Activated CD8-positive, alpha-beta memory T cell treated with anti-CD3 and anti-CD28 coated beads for 1 hour (primary cell): ENCODE measurements at regions not wholly inside any gene's neighbourhood (a gene's known extent, or its start where the extent isn't known, plus 50 kb on each side); places are given as distances from the start of the nearest gene placed in this dataset.

Source experiments
- DNase-seq, 2 donors: peaks; one replicate each; pipeline ENCODE4 v3.0.0-alpha.2; 2020; ENCODE audit warnings: low read depth in 1 of 2; ENCODE audit errors: extremely low read depth in 1 of 2

DNA sequence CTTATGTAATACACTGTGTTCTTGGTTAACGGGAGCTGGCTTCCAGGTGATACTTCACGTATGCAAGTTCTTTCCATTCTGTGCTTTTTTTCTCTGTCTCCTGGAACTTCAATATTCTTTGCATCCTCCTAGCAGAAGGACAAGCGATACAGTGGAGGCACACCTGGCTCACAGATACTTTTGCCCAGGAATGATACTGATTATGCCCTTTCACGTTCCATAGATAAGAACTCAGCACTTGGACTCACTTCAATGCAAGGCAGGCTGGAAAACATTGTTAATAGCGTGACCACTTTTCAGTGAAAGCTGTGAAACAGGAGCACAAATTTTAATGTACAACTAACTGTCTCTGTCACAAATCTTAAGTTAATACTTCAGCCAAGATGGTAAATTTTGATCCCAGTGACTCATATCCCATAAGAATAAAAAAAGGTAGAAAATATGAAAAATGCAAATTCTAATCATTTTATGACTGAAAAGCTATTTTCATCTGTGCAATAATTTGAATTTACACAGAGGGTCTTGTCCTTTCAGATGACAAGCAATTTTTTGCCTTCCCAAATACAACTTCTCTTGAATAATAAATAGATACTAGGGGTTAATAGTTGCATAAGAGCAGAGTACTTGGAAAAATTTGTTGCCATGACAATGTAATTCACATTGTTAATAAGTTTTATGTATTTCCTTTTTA, 919.0 kb downstream of the GALC start:
- DNase-seq, result no peak

DNA sequence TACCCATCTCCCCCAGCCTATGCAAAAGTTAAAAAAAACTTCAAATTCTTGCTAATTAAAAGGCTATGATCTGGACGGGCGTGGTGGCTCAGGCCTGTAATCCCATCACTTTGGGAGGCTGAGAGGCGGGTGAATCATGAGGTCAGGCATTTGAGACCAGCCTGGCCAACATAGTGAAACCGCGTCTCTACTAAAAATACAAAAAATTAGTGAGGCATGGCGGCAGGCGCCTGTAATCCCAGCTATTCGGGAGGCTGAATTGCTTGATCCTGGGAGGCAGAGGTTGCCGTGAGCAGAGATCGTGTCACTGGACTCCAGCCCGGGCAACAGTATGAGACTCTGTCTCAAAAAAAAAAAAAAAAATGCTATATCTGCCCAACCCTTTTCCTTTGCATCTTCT, 925.4 kb downstream of the GALC start:
- no peak for DNase-seq

DNA sequence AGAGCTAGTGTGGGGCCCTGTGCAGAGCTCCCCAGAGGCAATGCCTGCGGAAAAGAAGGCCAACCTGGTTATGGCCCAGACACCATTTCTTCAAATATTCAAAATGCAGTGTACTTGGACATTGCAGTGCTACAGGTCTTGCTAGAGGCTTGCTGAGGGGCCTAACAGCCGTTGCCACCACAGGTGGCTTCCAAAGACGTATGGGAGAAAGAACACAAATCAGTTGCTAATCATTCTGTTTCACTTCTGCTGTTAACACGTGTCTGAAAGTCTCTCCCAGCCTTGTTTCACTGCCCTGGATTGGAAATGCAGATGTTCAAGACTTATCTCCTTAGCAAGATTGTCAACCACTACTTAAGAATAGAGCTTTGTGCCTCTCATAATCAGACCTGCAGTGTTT, 925.9 kb downstream of the GALC start:
- DNase-seq, result no peak

GRCh38 chr14:87066221-87066817, 926.7 kb downstream of the GALC start:
- DNase-seq, result no peak

GRCh38 chr14:87065366-87065765, 927.6 kb downstream of the GALC start:
- DNase-seq, result no peak

DNA sequence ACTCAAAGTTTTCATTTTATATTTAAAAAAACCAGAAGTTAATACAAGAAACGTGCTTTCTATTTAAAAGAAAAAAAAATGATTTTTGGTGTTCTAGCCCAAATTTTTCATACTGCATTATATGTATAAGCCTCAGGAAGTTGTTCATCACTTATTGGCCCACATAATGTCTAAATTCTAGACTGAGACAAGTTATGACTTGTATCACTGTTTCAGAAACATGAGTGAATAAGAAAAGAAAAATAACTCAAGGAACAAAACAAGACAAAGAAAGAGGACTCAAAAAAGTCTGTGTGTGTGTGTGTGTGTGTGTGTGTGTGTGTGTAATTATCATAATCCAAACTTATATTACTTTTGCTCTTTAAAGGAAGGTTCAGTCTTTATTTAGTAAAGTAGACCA, 929.8 kb downstream of the GALC start:
- DNase-seq, result no peak

DNA sequence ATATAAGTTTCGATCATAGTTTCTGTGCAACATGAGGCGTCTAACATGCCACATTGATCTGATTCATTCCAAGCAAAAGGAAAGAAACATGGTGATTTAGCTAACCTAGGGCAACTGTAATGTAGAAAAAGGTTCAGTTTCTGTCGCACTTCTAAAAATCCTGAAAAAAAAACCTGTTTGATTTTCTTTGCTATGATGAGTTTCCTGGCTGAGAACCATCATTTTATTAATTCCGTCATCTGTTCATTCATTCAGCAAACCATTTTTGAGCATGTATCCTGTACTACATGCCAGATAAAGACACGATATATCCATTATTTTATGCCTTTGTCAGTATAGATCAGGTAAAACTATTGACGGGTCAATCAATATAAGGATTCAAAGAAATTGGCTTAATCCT, 932.6 kb downstream of the GALC start:
- DNase-seq, result no peak

DNA sequence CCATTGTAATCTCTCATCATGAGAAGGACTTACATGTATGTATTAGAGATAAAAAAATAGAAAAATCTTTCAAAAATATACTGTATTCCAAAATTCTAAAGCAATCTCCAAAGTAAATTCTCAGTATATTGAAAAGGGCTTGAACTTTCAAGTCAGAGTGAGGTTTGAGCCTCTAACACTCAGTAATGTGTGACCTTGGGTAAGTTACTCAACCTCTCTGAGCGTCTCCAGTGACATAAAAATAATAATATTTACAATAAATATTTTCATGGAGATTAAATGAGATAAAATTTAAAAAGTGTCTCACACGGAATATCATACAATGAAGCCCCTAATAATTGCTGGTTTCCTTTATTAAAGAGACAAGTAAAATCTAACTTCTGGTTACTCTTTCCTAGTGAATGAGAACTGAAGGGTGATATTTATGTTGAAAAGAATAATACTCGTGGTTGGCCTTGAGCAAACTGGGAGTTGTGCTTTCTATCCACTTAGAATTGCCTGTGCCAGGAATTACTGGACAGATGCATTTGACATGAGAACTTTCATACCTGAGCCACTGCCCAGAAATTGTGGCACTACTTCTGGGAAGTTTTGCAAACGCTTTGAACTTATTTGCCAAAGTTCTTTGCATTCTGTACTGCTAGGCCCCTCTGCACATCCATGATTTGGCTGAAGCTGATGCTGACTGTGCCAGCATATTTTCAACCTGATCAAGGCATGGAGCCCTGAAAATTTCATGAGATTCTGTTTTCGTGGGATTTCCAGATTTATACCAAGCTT, 933.7 kb downstream of the GALC start:
- DNase-seq, result no peak

GRCh38 chr14:87055007-87055406, 938.0 kb downstream of the GALC start:
- DNase-seq, result no peak

DNA sequence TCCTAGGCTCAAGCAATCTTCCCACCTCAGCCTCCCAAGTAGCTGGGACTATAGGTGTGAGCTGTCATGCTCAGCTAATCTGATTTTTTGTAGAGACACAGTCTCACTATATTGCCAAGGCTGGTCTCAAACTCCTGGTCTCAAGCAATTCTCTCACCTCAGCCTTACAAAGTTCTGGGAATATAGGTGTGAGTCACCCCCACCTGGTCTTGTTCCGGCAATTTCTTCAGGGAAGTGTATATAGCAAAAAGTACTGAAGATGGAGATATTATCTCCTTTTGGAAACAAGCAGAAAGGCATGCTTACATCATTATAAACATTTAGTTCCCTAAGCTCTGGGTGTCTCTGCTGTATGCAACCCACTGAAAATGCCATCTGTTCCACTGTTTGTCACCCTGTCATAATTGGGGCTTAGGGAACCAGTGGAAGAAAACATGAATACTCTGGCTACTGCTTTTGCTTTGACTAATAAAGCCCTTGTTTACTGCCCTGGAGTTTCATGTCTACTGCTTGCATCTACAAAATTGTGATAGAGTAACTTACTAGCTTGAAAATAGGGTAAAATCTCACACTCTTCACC, 940.2 kb downstream of the GALC start:
- DNase-seq, result no peak

DNA sequence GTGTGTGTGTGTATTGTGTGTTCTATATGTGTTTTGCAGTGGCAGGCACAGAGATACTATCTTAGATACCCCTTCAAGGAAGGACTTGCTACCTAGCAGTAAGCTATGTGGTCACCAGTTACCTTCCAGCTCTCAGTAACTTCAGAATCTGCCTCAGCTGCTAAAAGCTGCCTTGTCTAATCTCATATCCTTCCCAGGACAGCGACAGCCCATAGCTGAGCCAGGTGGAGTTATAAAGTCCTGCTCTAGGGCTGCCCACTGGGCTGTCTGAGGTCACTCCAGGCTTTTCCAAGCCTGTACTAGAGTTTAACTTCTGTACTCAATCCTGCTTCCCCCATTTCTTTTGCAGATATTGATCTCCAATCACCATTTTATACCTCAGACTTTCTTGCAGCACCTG, 942.6 kb downstream of the GALC start:
- DNase-seq, result no peak

DNA sequence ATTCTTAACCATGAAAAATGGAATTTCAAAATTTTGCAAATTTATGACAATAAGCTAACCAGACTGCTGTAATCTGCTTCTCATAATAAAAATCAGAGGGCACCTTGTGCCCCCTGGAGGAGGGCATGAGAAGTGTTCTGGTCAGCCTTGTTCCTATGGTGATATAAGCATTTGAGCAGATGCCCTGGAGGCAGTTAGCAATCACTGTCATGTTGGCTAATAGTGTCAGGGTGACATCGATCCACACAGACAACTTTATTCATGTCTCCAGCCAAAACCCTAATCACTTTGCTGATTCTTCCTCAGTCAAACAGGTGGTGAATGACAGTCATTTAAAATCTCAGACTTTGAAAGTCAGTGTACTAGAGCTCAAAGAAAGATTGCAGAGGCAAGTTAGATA, 943.0 kb downstream of the GALC start:
- DNase-seq, result no peak

DNA sequence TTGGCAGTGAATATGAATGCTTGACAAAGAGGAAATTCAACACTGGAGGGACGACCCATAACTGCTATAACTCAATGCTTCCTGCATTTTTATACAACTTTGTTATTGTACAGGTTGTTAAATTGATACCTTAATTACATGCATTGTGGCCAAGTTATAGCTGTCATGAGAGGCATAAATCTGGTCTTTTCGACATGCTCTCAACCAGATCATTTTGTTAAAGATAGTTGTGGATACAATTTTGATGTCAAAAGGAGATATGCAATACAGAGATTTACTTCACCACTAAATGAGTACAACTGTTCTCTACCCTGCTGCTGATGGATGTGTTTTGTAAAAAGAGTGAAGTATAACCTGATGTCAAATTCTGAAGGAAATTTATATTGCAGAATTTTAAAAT, 946.0 kb downstream of the GALC start:
- no peak for DNase-seq

DNA sequence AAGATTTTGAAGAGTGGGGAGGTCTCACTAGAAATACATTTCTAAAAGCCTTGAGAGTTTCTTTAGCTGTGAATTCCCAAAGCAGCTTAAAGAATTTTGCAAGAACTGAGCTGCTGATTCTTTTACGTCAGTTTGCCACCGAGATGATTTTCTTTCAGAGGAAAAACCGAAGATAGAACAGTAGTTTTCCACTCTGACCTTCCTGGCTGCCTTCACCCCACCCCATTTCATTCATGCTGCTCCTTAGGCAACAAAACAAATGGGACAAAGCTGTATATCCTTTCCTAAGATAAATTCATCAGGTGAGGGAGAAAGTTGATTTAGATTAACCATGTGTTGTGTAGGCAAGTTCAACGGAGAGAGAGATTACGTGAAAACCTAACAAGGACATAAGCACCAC, 947.0 kb downstream of the GALC start:
- DNase-seq, result no peak

DNA sequence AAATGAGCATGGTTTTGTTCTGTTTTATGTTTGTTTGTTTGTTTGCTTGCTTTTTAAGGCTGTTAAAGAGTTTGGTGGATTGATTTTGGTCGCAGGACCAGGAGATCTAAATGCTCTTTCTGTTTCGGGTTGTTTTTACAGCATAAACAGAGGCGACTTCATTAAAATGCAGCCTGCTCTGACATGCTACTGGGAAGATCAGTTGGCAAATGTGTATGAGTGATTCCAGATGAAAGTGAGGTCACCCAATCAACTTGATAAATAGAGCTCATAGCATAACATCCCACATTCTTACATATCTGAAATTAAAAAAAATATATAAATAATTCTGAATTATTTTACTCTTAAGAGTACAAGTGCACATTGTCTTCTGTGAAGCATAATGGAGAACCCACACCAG, 947.7 kb downstream of the GALC start:
- no peak for DNase-seq

DNA sequence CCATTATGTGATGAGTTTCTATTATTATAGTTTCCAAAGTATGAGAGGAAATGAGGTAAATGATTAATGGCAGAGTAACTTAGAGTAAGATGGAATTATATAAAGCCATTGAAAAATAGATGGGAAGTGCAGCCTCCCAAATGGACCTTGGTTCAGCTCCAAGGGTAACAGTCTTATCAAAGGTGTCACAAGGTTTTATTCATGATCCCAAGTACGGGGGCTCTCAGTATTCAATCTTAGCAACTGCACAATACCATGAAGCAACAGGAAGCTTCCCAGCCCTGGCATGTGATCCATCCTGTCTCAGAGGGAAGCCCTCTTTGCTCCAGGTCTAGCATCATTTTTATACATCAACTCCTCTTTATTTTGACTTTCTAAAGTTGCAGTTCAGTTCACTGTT, 948.2 kb downstream of the GALC start:
- DNase-seq, result no peak

- DNase-seq, result no peak
Observed at GRCh38 chr14:87043667-87044200, 949.2 kb downstream of the GALC start.

GRCh38 chr14:87042354-87042753, 950.6 kb downstream of the GALC start:
- no peak for DNase-seq

- no peak for DNase-seq
Observed at GRCh38 chr14:87041290-87042020, 951.5 kb downstream of the GALC start.

DNA sequence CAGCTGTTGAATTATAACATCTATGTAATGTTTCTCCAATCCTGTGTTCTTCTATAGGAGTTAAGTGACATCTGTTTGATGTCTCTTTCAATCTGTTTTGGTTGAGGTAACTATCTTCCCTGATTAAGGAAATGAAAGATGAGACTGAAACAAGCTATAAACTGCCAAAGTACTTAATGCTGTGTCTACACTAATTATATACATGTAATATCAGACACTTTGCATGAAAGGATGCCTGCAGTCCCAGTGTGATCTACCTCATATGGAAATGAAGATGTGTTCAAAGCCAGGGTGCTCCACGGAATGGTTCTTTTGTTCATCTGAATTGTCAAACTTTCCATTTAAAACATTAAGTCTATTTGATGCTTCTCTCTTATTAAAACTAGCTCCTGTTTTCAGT, 958.3 kb downstream of the GALC start:
- DNase-seq, result no peak

DNA sequence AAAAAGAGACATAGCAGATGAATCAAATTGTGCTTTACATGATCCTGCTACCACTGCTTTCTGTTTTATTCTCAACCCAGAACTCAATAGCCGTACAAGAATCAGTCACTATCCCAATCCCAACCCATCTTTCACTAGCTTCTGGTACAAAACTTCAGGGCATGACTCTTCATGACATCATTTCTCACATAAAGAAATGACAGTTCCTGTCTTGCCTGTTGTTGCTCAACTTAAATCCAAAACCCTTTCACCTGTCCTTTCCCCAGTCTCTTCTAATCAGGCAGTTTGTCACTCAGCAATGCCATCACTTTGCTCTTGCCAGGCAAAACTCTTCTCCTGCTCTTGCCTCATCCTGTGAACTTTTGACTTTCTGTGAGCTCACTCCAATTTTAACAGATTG, 962.8 kb downstream of the GALC start:
- no peak for DNase-seq
